Left colon (tissue), 2 donors: ENCODE measurements at regions not wholly inside any gene's neighbourhood (a gene's known extent, or its start where the extent isn't known, plus 50 kb on each side); places are given as distances from the start of the nearest gene placed in this dataset.

Experiments used
- ATAC-seq: fragments of 200-7000 bp; cut with Tn5 transposase; one replicate; pipeline ENCODE4 v1.9.1; 2020; ENCODE audit warnings: mild to moderate bottlenecking, moderate library complexity
- DNase-seq, 2 donors: peaks; one replicate each; pipeline ENCODE4 v3.0.0-alpha.2; 2020
- intact Hi-C, 2 donors: fragments of 100-400 bp; cut with DNase I in 1 of 2; cut with micrococcal nuclease in 1 of 2; formaldehyde crosslinking; loops; one replicate each; pipeline versions ENCODE4 v1.11.2 to v1.14.0; 2022; cut with DNase I, micrococcal nuclease
- donor health status: DM: no; HTN: no; CAD: no.
- donor health status: DM: yes; HTN: yes; CAD: no.

- intact Hi-C loops, result no loop called here
- ATAC-seq (no peak), DNase-seq (no peak)
Measured at GRCh38 chr13:109875746-109876145, 89.4 kb upstream of the IRS2 start.

- DNase-seq (no peak), ATAC-seq (no peak)
- intact Hi-C loops, result no loop called here
Measured at GRCh38 chr13:109874484-109875454, 88.4 kb upstream of the IRS2 start.

GRCh38 chr13:109873351-109874123 lies 87.2 kb upstream of the IRS2 start:
- intact Hi-C loops, result no loop called here
- no peak for ATAC-seq
- no peak for DNase-seq

- no peak for DNase-seq
- no peak for ATAC-seq
- intact Hi-C loops, result no loop called here
Measured at GRCh38 chr13:109872864-109873263, 86.5 kb upstream of the IRS2 start.

- DNase-seq (no peak), ATAC-seq (no peak)
Measured at GRCh38 chr13:109870696-109871370, 84.5 kb upstream of the IRS2 start.

GRCh38 chr13:109870274-109870673 lies 83.9 kb upstream of the IRS2 start:
- no peak for DNase-seq
- intact Hi-C loops, result no loop called here
- no peak for ATAC-seq

More at GRCh38 chr13:109870696-109871370, 84.5 kb upstream of the IRS2 start:
- intact Hi-C loops, result no loop called here

GRCh38 chr13:109869312-109870237 lies 83.2 kb upstream of the IRS2 start:
- intact Hi-C loops, result no loop called here
- peak; percentile 74 to 83 for DNase-seq
- ATAC-seq, result peak; percentile 91

- intact Hi-C loops, result no loop called here
- DNase-seq (no peak), ATAC-seq (peak; percentile 29)
Measured at GRCh38 chr13:109868578-109869311, 82.4 kb upstream of the IRS2 start.

GRCh38 chr13:109867766-109868165 lies 81.4 kb upstream of the IRS2 start:
- no peak for DNase-seq
- no peak for ATAC-seq
- intact Hi-C loops, result no loop called here

- intact Hi-C loops, result no loop called here
- DNase-seq (no peak), ATAC-seq (no peak)
Measured at GRCh38 chr13:109862627-109863026, 76.2 kb upstream of the IRS2 start.

GRCh38 chr13:109859898-109860297 lies 73.5 kb upstream of the IRS2 start:
- no peak for ATAC-seq
- intact Hi-C loops, result no loop called here
- no peak for DNase-seq

GRCh38 chr13:109859216-109859835 lies 72.9 kb upstream of the IRS2 start:
- intact Hi-C loops, result no loop called here
- no peak for DNase-seq
- ATAC-seq, result no peak

- no peak for DNase-seq
- ATAC-seq, result no peak
- intact Hi-C loops, result no loop called here
Measured at GRCh38 chr13:109858319-109858718, 71.9 kb upstream of the IRS2 start.

- intact Hi-C loops, result no loop called here
- no peak for DNase-seq
- no peak for ATAC-seq
Measured at GRCh38 chr13:109857803-109858202, 71.4 kb upstream of the IRS2 start.

GRCh38 chr13:109857325-109857724 lies 70.9 kb upstream of the IRS2 start:
- intact Hi-C loops, result no loop called here
- ATAC-seq, result no peak
- DNase-seq, result no peak

- ATAC-seq, result no peak
- no peak for DNase-seq
- intact Hi-C loops, result no loop called here
Measured at GRCh38 chr13:109856350-109856749, 70.0 kb upstream of the IRS2 start.

GRCh38 chr13:109853153-109853552 lies 66.8 kb upstream of the IRS2 start:
- DNase-seq (no peak), ATAC-seq (no peak)
- intact Hi-C loops, result no loop called here
